ENCODE measurements at regions not wholly inside any gene's neighbourhood (a gene's known extent, or its start where the extent isn't known, plus 50 kb on each side); places are given as distances from the start of the nearest gene placed in this dataset.

DNA sequence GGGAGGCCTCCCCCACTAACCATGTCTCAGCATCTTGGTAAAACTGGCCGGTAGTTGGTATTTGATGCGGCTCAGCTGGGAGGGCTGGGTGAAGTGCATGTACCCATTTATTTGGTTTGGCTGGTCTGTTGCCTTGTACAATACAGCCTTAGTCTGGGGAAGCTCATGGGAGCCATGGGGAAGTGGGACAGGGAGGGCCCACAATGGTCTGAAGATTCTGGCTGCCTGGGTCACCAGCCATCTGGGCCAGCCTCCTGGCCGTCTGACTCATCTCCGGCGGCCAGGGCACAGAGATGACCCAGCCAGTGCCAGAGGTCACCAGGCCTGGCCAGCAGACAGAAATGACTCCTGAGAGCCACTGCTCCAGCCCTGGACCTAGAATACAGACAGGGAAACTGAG is 51.6 kb upstream of the SMAD6 start (continued):
- TF ChIP-seq, protein P1, sequence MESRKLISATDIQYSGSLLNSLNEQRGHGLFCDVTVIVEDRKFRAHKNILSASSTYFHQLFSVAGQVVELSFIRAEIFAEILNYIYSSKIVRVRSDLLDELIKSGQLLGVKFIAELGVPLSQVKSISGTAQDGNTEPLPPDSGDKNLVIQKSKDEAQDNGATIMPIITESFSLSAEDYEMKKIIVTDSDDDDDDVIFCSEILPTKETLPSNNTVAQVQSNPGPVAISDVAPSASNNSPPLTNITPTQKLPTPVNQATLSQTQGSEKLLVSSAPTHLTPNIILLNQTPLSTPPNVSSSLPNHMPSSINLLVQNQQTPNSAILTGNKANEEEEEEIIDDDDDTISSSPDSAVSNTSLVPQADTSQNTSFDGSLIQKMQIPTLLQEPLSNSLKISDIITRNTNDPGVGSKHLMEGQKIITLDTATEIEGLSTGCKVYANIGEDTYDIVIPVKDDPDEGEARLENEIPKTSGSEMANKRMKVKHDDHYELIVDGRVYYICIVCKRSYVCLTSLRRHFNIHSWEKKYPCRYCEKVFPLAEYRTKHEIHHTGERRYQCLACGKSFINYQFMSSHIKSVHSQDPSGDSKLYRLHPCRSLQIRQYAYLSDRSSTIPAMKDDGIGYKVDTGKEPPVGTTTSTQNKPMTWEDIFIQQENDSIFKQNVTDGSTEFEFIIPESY (IDR thresholded peaks at IDR 0.05; ENCODE audit: borderline replicate concordance, low read depth): no peak
- TF ChIP-seq MXI1 (IDR thresholded peaks at IDR 0.05; ENCODE audit: low read depth, low read length): no peak
- TF ChIP-seq EZH2phosphoT487 (IDR thresholded peaks at IDR 0.05; ENCODE audit: borderline replicate concordance, low read depth): no peak
- TF ChIP-seq FOXJ3 (CRISPR knock-in tag; IDR thresholded peaks at IDR 0.05): no peak
- TF ChIP-seq FOSL2 (IDR thresholded peaks at IDR 0.05; ENCODE audit: borderline replicate concordance, low read depth): no peak

DNA sequence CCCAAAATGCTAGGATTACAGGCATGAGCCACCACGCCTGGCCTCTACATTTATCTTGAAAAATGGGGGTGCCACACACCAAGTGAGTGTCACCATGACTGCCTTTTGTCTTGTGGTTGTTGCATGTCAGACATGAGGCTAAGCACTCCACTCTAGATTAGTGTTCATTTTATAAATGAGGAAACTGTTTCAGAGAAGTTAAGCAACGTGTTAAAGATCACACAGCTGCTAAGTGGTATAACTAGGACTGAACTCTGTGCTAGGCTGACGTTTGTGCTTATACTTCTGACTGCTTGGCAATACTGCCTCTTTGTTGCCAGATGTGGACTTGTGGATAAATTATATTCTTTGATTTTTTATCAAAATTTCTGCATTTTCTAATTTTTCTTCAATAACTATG is 50.8 kb upstream of the SMAD6 start:
- CTCF ChIA-PET: interaction anchor here (1.0 to 1.4 kb wide), 2 partner anchors 12 to 15 kb away, joined by 3 read pairs; no protein-coding TSS in a partner anchor
- Histone ChIP-seq H4K20me1 (ENCODE audit: insufficient read depth) (no peaks in the 10 kb centered on the region), H3K4me3 (ENCODE audit: low read depth in 2 of 2, low read length in 1 of 2) (no peak overlapping the region), H3K4me2 (no peak overlapping the region), H3K9me2 (no peaks in the 10 kb centered on the region), H2AFZ (ENCODE audit: low read depth) (no peak overlapping the region), H3K79me2 (ENCODE audit: insufficient read depth) (no peaks in the 10 kb centered on the region), H3K27ac (ENCODE audit: low read depth in 2 of 2, low read length in 1 of 2) (no peak overlapping the region), H3K36me3 (replicated peaks in 1 of 2; ENCODE audit: control insufficient read depth in 1 of 2, insufficient read depth in 2 of 2, low read length in 1 of 2) (no peaks in the 10 kb centered on the region), H3K4me1 (ENCODE audit: control insufficient read depth in 1 of 2, insufficient read depth in 2 of 2, low read depth in 1 of 2, low read length in 1 of 2) (peaks cover 0 to 15% of the 10 kb centered on the region in 2 experiments; a peak in 1 of 4 replicates), H3K9me3 (no peaks in the 10 kb centered on the region), H3K9ac (no peak overlapping the region), H3F3A (replicated peaks; ENCODE audit: insufficient read depth) (no peaks in the 10 kb centered on the region), H3K27me3 (ENCODE audit: insufficient read depth) (no peaks in the 10 kb centered on the region)
- POLR2A ChIA-PET: no interaction called here
- TF ChIP-seq, protein P2, sequence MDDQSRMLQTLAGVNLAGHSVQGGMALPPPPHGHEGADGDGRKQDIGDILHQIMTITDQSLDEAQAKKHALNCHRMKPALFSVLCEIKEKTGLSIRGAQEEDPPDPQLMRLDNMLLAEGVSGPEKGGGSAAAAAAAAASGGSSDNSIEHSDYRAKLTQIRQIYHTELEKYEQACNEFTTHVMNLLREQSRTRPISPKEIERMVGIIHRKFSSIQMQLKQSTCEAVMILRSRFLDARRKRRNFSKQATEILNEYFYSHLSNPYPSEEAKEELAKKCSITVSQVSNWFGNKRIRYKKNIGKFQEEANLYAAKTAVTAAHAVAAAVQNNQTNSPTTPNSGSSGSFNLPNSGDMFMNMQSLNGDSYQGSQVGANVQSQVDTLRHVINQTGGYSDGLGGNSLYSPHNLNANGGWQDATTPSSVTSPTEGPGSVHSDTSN (IDR thresholded peaks at IDR 0.05): no peak
- TF ChIP-seq, protein P3, sequence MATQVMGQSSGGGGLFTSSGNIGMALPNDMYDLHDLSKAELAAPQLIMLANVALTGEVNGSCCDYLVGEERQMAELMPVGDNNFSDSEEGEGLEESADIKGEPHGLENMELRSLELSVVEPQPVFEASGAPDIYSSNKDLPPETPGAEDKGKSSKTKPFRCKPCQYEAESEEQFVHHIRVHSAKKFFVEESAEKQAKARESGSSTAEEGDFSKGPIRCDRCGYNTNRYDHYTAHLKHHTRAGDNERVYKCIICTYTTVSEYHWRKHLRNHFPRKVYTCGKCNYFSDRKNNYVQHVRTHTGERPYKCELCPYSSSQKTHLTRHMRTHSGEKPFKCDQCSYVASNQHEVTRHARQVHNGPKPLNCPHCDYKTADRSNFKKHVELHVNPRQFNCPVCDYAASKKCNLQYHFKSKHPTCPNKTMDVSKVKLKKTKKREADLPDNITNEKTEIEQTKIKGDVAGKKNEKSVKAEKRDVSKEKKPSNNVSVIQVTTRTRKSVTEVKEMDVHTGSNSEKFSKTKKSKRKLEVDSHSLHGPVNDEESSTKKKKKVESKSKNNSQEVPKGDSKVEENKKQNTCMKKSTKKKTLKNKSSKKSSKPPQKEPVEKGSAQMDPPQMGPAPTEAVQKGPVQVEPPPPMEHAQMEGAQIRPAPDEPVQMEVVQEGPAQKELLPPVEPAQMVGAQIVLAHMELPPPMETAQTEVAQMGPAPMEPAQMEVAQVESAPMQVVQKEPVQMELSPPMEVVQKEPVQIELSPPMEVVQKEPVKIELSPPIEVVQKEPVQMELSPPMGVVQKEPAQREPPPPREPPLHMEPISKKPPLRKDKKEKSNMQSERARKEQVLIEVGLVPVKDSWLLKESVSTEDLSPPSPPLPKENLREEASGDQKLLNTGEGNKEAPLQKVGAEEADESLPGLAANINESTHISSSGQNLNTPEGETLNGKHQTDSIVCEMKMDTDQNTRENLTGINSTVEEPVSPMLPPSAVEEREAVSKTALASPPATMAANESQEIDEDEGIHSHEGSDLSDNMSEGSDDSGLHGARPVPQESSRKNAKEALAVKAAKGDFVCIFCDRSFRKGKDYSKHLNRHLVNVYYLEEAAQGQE (IDR thresholded peaks at IDR 0.05; ENCODE audit: low read depth, low read length): no peak
- no peak for TF ChIP-seq RXRA (IDR thresholded peaks at IDR 0.05; ENCODE audit: borderline replicate concordance, low read depth)
- TF ChIP-seq, protein P4, sequence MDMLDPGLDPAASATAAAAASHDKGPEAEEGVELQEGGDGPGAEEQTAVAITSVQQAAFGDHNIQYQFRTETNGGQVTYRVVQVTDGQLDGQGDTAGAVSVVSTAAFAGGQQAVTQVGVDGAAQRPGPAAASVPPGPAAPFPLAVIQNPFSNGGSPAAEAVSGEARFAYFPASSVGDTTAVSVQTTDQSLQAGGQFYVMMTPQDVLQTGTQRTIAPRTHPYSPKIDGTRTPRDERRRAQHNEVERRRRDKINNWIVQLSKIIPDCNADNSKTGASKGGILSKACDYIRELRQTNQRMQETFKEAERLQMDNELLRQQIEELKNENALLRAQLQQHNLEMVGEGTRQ (IDR thresholded peaks at IDR 0.05; ENCODE audit: borderline replicate concordance, low read depth, low read length): no peak
- TF ChIP-seq RCOR1 (IDR thresholded peaks at IDR 0.05; ENCODE audit: low read length): no peak
- no peak for TF ChIP-seq NRF1 (IDR thresholded peaks at IDR 0.05; ENCODE audit: low read depth, low read length)
- no peak for TF ChIP-seq SMC3 (IDR thresholded peaks at IDR 0.05; ENCODE audit: low read depth, low read length)
- TF ChIP-seq TEAD4 (IDR thresholded peaks at IDR 0.05; ENCODE audit: borderline replicate concordance, insufficient read depth): no peak
- no peak for TF ChIP-seq FOXM1 (IDR thresholded peaks at IDR 0.05; ENCODE audit: low read depth)
- TF ChIP-seq EP300 (IDR thresholded peaks at IDR 0.05; ENCODE audit: borderline replicate concordance in 1 of 2, low read depth in 1 of 2, low read length in 1 of 2): no peak
- 88% methylated on average over 3 of the region's 3 CpGs for WGBS (ENCODE audit: low lambda C conversion rate)
- no peak for DNase-seq

Measured in SK-N-SH (cell line).